Endothelial cell of umbilical vein (primary cell): ENCODE measurements at regions not wholly inside any gene's neighbourhood (a gene's known extent, or its start where the extent isn't known, plus 50 kb on each side); places are given as distances from the start of the nearest gene placed in this dataset.
"Not testable (repeated sequence)": the region's sequence is repeated elsewhere in the genome, so short reads cannot be mapped to it uniquely, and the experiment has no call there.

Experiments
- BruUV-seq: library from RNA; stranded (reverse); fragments of 400-500 nt; replicated peaks from 2 replicates; lab custom pipeline; 2021; lab: Mats Ljungman, UMichigan
- CTCF ChIA-PET: fragments of 300-600, 350-600 bp; sonication (Branson Sonifier 250); formaldehyde crosslinking; loops from one replicate; lab custom pipeline; 2021; ENCODE audit warnings: antibody characterized with exemption, inconsistent platforms; lab: Charles Lee
- POLR2A ChIA-PET: fragments of 300-600, 350-600 bp; sonication (Branson Sonifier 250); formaldehyde crosslinking; loops from one replicate; lab custom pipeline; 2021; ENCODE audit warnings: antibody characterized with exemption, inconsistent platforms; lab: Charles Lee
- DNase-seq: peaks from one replicate; pipeline ENCODE4 v3.0.0-alpha.2; 2011; ENCODE audit warnings: low read depth, low spot score
- FAIRE-seq: peaks from 2 replicates; lab custom pipeline; 2011; peaks lifted over from hg19 to GRCh38; lab: Jason Lieb, UNC
- H2AFZ ChIP-seq: 2 replicates; pipeline ENCODE4 v1.6.0; 2012; ENCODE audit warnings: low read depth, low read length, control low read depth, inconsistent platforms
- H3K27ac ChIP-seq: 2 replicates; pipeline ENCODE4 v1.5.1; 2011; ENCODE audit warnings: low read depth, mild to moderate bottlenecking, control low read depth, low read length, moderate library complexity; ENCODE audit not compliant: insufficient read depth
- H3K27me3 ChIP-seq, 2 experiments: 2 replicates each; pipeline versions ENCODE4 v1.6.0 to v1.6.1; 2011; ENCODE audit warnings: low read length in 2 of 2, mixed read lengths in 1 of 2; ENCODE audit not compliant: control insufficient read depth in 2 of 2, insufficient read depth in 2 of 2
- H3K36me3 ChIP-seq, 2 experiments: 2 replicates in 1 of 2; 3 replicates in 1 of 2; pipeline ENCODE4 v1.5.1; 2011; ENCODE audit warnings: low read length in 2 of 2, mild to moderate bottlenecking in 1 of 2, moderate library complexity in 1 of 2; ENCODE audit not compliant: control insufficient read depth in 2 of 2, insufficient read depth in 2 of 2; ENCODE audit errors: extremely low read depth in 1 of 2
- H3K4me1 ChIP-seq: 3 replicates; pipeline ENCODE4 v1.5.1; 2011; ENCODE audit warnings: mild to moderate bottlenecking, low read length; ENCODE audit not compliant: control insufficient read depth, insufficient read depth; ENCODE audit errors: extremely low read depth
- H3K4me2 ChIP-seq: 2 replicates; pipeline ENCODE4 v1.6.1; 2011; ENCODE audit warnings: low read length, control low read depth, mixed read lengths; ENCODE audit not compliant: insufficient read depth
- H3K4me3 ChIP-seq, 3 experiments: fragments of 200-600 bp in 1 of 3; sonication (generic), shearing (Covaris generic) in 1 of 3; replicated peaks in 1 of 3; 2 replicates each; pipeline ENCODE4 v1.5.1; 2011 to 2016; ENCODE audit warnings: control low read depth in 3 of 3, low read length in 3 of 3, mild to moderate bottlenecking in 2 of 3, inconsistent platforms in 1 of 3, low read depth in 1 of 3, moderate library complexity in 1 of 3; ENCODE audit not compliant: insufficient read depth in 1 of 3
- H3K79me2 ChIP-seq: 2 replicates; pipeline ENCODE4 v1.6.0; 2012; ENCODE audit warnings: low read length, inconsistent platforms; ENCODE audit not compliant: control insufficient read depth, insufficient read depth
- H3K9ac ChIP-seq: replicated peaks from 2 replicates; pipeline ENCODE3; 2011; ENCODE audit warnings: low read length, control low read depth; ENCODE audit not compliant: insufficient read depth; ENCODE audit errors: extremely low read depth
- H3K9me1 ChIP-seq: replicated peaks from 3 replicates; pipeline ENCODE4 v1.6.0; 2011; ENCODE audit warnings: mild to moderate bottlenecking, low read length; ENCODE audit not compliant: control insufficient read depth, insufficient read depth; ENCODE audit errors: extremely low read depth
- H3K9me3 ChIP-seq: replicated peaks from 2 replicates; pipeline ENCODE4 v1.5.1; 2012; ENCODE audit warnings: low read length, inconsistent platforms; ENCODE audit not compliant: control insufficient read depth, insufficient read depth
- H4K20me1 ChIP-seq: replicated peaks from 2 replicates; pipeline ENCODE3; 2011; ENCODE audit warnings: mild to moderate bottlenecking, low read length; ENCODE audit not compliant: control insufficient read depth, insufficient read depth; ENCODE audit errors: extremely low read depth
- EZH2 ChIP-seq: IDR thresholded peaks from 2 replicates; pipeline ENCODE4 v1.6.1; 2012; ENCODE audit warnings: borderline replicate concordance, low read depth, mild to moderate bottlenecking, moderate library complexity, low read length, inconsistent platforms; ENCODE audit not compliant: severe bottlenecking
- FOS ChIP-seq: IDR thresholded peaks from 2 replicates; pipeline ENCODE4 v1.6.1; 2011; ENCODE audit warnings: mild to moderate bottlenecking, low read length, moderate library complexity, borderline replicate concordance; ENCODE audit not compliant: insufficient read depth
- GATA2 ChIP-seq: IDR thresholded peaks from 2 replicates; pipeline ENCODE4 v1.7.0; 2011; ENCODE audit warnings: low read depth, mild to moderate bottlenecking, moderate library complexity, mixed read lengths, low read length; ENCODE audit not compliant: insufficient read length, insufficient read depth
- JUN ChIP-seq: IDR thresholded peaks from 2 replicates; pipeline ENCODE4 v1.6.1; 2011; ENCODE audit warnings: borderline replicate concordance, low read depth; ENCODE audit not compliant: insufficient read length, insufficient read depth
- MYC ChIP-seq: IDR thresholded peaks from one replicate; pipeline ENCODE4 v1.6.1; 2011; ENCODE audit warnings: mild to moderate bottlenecking, low read depth, low read length
- POLR2A ChIP-seq: IDR thresholded peaks from 2 replicates; pipeline ENCODE4 v1.6.1; 2012; ENCODE audit warnings: low read depth, mild to moderate bottlenecking, control low read depth, low read length
- POLR2AphosphoS5 ChIP-seq: IDR thresholded peaks from 2 replicates; pipeline ENCODE4 v1.6.1; 2012; ENCODE audit warnings: low read depth, mild to moderate bottlenecking, control low read depth, low read length, moderate library complexity; ENCODE audit not compliant: insufficient read depth
- dilution Hi-C: fragments of 300-500 bp; cut with MboI; formaldehyde crosslinking; loops from one replicate; pipeline ENCODE4 v1.15.0; 2019; ENCODE audit warnings: low sequenced_read_pairs; ENCODE audit not compliant: extremely low pct_ligation_motif_present
- intact Hi-C: fragments of 100-400 bp; cut with micrococcal nuclease; formaldehyde crosslinking; loops from one replicate; pipeline ENCODE4 v1.10.0; 2022
- TF ChIP-seq, protein P1 (sequence below): IDR thresholded peaks from 2 replicates; pipeline ENCODE4 v1.6.1; 2011; ENCODE audit not compliant: insufficient read depth, insufficient read length
- TF ChIP-seq, protein P2 (sequence below), 2 donors: IDR thresholded peaks; 1 replicate in 1 of 2; 2 replicates in 1 of 2; pipeline ENCODE4 v1.5.1; 2011; ENCODE audit warnings: low read length in 2 of 2, mild to moderate bottlenecking in 2 of 2, moderate library complexity in 2 of 2, control low read depth in 1 of 2, inconsistent platforms in 1 of 2, low read depth in 1 of 2; ENCODE audit not compliant: insufficient read depth in 1 of 2; ENCODE audit errors: extremely low read depth in 1 of 2

DNA sequence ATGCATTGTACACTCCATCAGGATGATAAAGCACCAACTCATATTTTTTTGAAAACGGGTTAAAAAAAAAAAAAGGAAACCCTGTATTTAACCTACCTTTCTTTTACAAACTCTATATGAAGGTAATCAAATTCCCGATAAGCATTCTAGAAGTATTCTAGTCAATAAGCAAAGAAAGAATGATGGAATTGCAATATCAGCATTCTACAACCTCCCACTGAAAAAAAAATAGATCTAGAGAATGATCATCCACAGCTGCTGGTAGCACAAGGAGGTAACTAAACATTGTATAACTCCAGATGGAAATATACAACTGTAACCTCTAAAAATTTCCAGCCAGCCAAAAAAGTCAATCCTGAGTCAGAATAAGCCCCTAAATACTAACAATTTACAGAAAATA is 95.3 kb upstream of the DCC start:
- DNase-seq, result no peak

DNA sequence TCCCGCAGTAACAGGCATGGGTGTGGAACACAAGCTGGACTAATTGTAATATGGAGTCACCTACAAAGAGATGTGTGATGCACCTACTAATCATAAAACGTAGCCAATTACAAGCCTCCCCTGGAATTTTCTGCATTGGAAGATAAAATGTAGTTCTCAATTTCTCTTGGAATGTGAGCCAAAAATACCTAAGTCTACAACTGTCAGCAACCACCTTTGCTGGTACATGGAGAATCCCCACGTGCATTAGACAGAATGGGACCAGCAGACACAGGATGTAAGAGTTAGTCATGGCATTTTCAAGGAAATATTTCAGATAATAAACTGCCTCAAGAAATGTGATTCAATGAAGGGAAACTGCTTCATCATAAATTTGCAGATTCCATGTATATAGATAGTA is 85.6 kb upstream of the DCC start:
- FAIRE-seq (no peak), DNase-seq (no peak)
- H3K4me2 ChIP-seq, result no peak overlapping the region
- H3K9me1 ChIP-seq, result no peaks in the 10 kb centered on the region
- H3K27me3 ChIP-seq, result no peaks in the 10 kb centered on the region
- ChIA-PET POLR2A (no interaction called here), CTCF (no interaction called here)
- dilution Hi-C loops (no loop called here), intact Hi-C loops (no loop called here)
- H3K9me3 ChIP-seq, result peaks cover 5% of the 10 kb centered on the region
- no peaks in the 10 kb centered on the region for H4K20me1 ChIP-seq
- no peaks in the 10 kb centered on the region for H3K36me3 ChIP-seq
- H3K27ac ChIP-seq, result no peak overlapping the region
- no peak overlapping the region for H3K4me3 ChIP-seq
- no peaks in the 10 kb centered on the region for H3K79me2 ChIP-seq
- no peak overlapping the region for H3K9ac ChIP-seq
- TF ChIP-seq POLR2A (no peak), MYC (no peak), JUN (no peak), GATA2 (no peak), POLR2AphosphoS5 (no peak), FOS (no peak), EZH2 (no peak)
- TF ChIP-seq, protein P1, sequence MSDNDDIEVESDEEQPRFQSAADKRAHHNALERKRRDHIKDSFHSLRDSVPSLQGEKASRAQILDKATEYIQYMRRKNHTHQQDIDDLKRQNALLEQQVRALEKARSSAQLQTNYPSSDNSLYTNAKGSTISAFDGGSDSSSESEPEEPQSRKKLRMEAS, result no peak
- TF ChIP-seq, protein P2, sequence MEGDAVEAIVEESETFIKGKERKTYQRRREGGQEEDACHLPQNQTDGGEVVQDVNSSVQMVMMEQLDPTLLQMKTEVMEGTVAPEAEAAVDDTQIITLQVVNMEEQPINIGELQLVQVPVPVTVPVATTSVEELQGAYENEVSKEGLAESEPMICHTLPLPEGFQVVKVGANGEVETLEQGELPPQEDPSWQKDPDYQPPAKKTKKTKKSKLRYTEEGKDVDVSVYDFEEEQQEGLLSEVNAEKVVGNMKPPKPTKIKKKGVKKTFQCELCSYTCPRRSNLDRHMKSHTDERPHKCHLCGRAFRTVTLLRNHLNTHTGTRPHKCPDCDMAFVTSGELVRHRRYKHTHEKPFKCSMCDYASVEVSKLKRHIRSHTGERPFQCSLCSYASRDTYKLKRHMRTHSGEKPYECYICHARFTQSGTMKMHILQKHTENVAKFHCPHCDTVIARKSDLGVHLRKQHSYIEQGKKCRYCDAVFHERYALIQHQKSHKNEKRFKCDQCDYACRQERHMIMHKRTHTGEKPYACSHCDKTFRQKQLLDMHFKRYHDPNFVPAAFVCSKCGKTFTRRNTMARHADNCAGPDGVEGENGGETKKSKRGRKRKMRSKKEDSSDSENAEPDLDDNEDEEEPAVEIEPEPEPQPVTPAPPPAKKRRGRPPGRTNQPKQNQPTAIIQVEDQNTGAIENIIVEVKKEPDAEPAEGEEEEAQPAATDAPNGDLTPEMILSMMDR (IDR thresholded peaks at IDR 0.05; ENCODE audit: extremely low read depth in 1 of 2, insufficient read depth in 1 of 2, low read depth in 1 of 2, low read length in 2 of 2), result no peak
- no peak overlapping the region for H2AFZ ChIP-seq
- H3K4me1 ChIP-seq, result no peaks in the 10 kb centered on the region
- no TSS peak for BruUV-seq

More for the DNA sequence above, 95.3 kb upstream of the DCC start:
- Histone ChIP-seq H4K20me1 (no peaks in the 10 kb centered on the region), H3K9ac (no peak overlapping the region), H3K79me2 (no peaks in the 10 kb centered on the region), H3K4me1 (no peaks in the 10 kb centered on the region), H3K27ac (no peak overlapping the region), H2AFZ (no peak overlapping the region), H3K36me3 (no peaks in the 10 kb centered on the region), H3K4me2 (no peak overlapping the region), H3K27me3 (no peaks in the 10 kb centered on the region), H3K9me1 (no peaks in the 10 kb centered on the region), H3K4me3 (no peak overlapping the region), H3K9me3 (peaks cover 2% of the 10 kb centered on the region)
- TF ChIP-seq GATA2, result no peak
- intact Hi-C loops, result no loop called here
- CTCF ChIA-PET, result no interaction called here
- no peak for FAIRE-seq
- POLR2A ChIA-PET, result no interaction called here
- BruUV-seq, result no TSS peak
- dilution Hi-C loops, result no loop called here

DNA sequence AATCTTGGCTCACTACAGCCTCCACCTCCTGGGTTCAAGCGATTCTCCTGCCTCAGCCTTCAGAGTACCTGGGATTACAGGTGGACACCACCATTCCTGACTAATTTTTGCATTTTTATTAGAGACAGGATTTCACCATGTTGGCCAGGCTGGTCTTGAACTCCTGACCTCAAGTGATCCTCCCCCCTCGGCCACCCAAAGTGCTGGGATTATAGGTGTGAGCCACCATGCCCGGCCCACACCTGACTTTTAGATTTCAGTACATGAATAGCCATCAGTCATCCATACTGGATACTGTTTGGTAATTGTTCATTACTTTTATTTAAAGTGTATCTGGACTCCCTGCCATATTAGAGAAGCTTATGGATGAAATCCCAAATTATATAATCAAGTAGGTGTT is 82.6 kb upstream of the DCC start:
- intact Hi-C loops, H3K4me1 ChIP-seq, DNase-seq, H3K27me3 ChIP-seq, H3K4me2 ChIP-seq, H3K4me3 ChIP-seq, BruUV-seq, dilution Hi-C loops, H3K9me3 ChIP-seq, CTCF ChIA-PET, H3K9ac ChIP-seq, H3K9me1 ChIP-seq, H3K36me3 ChIP-seq, POLR2A ChIA-PET, H4K20me1 ChIP-seq, H3K79me2 ChIP-seq, FAIRE-seq, H3K27ac ChIP-seq, H2AFZ ChIP-seq: not testable (repeated sequence)
